IMR-90 (cell line): ENCODE measurements at regions not wholly inside any gene's neighbourhood (a gene's known extent, or its start where the extent isn't known, plus 50 kb on each side); places are given as distances from the start of the nearest gene placed in this dataset.

Experiments used
- ATAC-seq: fragments of 200-7000 bp; cut with Tn5 transposase; 2 replicates; pipeline ENCODE4 v1.9.1; 2020; ENCODE audit warnings: low read depth, mild to moderate bottlenecking, moderate library complexity
- BruUV-seq: library from RNA; stranded (reverse); fragments of 400-500 nt; replicated peaks from 2 replicates; lab custom pipeline; 2021; lab: Mats Ljungman, UMichigan
- CTCF ChIA-PET: fragments of 300-600 bp; formaldehyde crosslinking; extraction: SDS; loops from one replicate; lab custom pipeline; 2021; ENCODE audit warnings: antibody characterized with exemption; lab: Yijun Ruan, JAX
- POLR2A ChIA-PET: fragments of 300-600 bp; sonication (Branson Sonifier 250); formaldehyde crosslinking; loops from one replicate; lab custom pipeline; 2022; ENCODE audit warnings: antibody characterized with exemption; ENCODE audit not compliant: unreplicated experiment; lab: Charles Lee
- DNase-seq: peaks from one replicate; pipeline ENCODE4 v3.0.0; 2013
- H2AFZ ChIP-seq: replicated peaks from 2 replicates; pipeline ENCODE3; 2013; ENCODE audit warnings: low read length, mild to moderate bottlenecking; ENCODE audit not compliant: poor library complexity
- H2AK5ac ChIP-seq: 2 replicates; pipeline ENCODE4 v1.6.1; 2013; ENCODE audit warnings: low read depth, low read length, inconsistent platforms
- H2AK9ac ChIP-seq: replicated peaks from 2 replicates; pipeline ENCODE3; 2013; ENCODE audit warnings: mild to moderate bottlenecking, low read depth, low read length, moderate library complexity; ENCODE audit not compliant: poor library complexity
- H2BK120ac ChIP-seq: 2 replicates; pipeline ENCODE4 v1.6.1; 2013; ENCODE audit warnings: low read depth, low read length, inconsistent platforms
- H2BK15ac ChIP-seq: 3 replicates; pipeline ENCODE4 v1.6.1; 2013; ENCODE audit warnings: low read depth, low read length, inconsistent platforms
- H2BK20ac ChIP-seq: 2 replicates; pipeline ENCODE4 v1.6.1; 2013; ENCODE audit warnings: low read depth, mild to moderate bottlenecking, inconsistent platforms, low read length, moderate library complexity
- H2BK5ac ChIP-seq: 2 replicates; pipeline ENCODE4 v1.6.1; 2013; ENCODE audit warnings: mild to moderate bottlenecking, low read depth, low read length, inconsistent platforms; ENCODE audit not compliant: poor library complexity, severe bottlenecking
- H3K14ac ChIP-seq: replicated peaks from 2 replicates; pipeline ENCODE4 v1.6.1; 2013; ENCODE audit warnings: low read depth, low read length, inconsistent platforms
- H3K18ac ChIP-seq: 2 replicates; pipeline ENCODE4 v1.6.1; 2013; ENCODE audit warnings: low read depth, low read length, control low read depth
- H3K23ac ChIP-seq: 2 replicates; pipeline ENCODE4 v1.6.1; 2013; ENCODE audit warnings: low read depth, low read length, inconsistent platforms
- H3K27ac ChIP-seq: 2 replicates; pipeline ENCODE4 v1.5.1; 2013; ENCODE audit warnings: mild to moderate bottlenecking, control low read depth, low read length; ENCODE audit not compliant: insufficient read depth
- H3K27me3 ChIP-seq: 2 replicates; pipeline ENCODE4 v1.6.1; 2013; ENCODE audit warnings: low read length; ENCODE audit not compliant: control insufficient read depth, insufficient read depth
- H3K36me3 ChIP-seq: 2 replicates; pipeline ENCODE4 v1.6.1; 2013; ENCODE audit warnings: low read length, mixed read lengths; ENCODE audit not compliant: control insufficient read depth, insufficient read depth
- H3K4ac ChIP-seq: 2 replicates; pipeline ENCODE4 v1.6.1; 2013; ENCODE audit warnings: low read depth, low read length, inconsistent platforms
- H3K4me1 ChIP-seq: 2 replicates; pipeline ENCODE4 v1.6.1; 2013; ENCODE audit warnings: low read length, mixed read lengths; ENCODE audit not compliant: control insufficient read depth, insufficient read depth
- H3K4me2 ChIP-seq: 2 replicates; pipeline ENCODE4 v1.6.1; 2013; ENCODE audit warnings: low read depth, mild to moderate bottlenecking, control low read depth, low read length, moderate library complexity
- H3K4me3 ChIP-seq: 2 replicates; pipeline ENCODE4 v1.5.1; 2013; ENCODE audit warnings: low read depth, mild to moderate bottlenecking, control low read depth, low read length, moderate library complexity; ENCODE audit not compliant: insufficient read depth
- H3K56ac ChIP-seq: 2 replicates; pipeline ENCODE4 v1.6.1; 2013; ENCODE audit warnings: low read length, inconsistent platforms; ENCODE audit not compliant: insufficient read depth; ENCODE audit errors: extremely low read depth
- H3K79me1 ChIP-seq, 2 experiments: 2 replicates each; pipeline ENCODE4 v1.6.1; 2013; ENCODE audit warnings: low read length in 2 of 2, inconsistent platforms in 1 of 2, low read depth in 1 of 2
- H3K9ac ChIP-seq: 2 replicates; pipeline ENCODE4 v1.6.1; 2013; ENCODE audit warnings: low read depth, low read length, control low read depth
- H3K9me1 ChIP-seq: 2 replicates; pipeline ENCODE4 v1.6.1; 2013; ENCODE audit warnings: low read length, inconsistent platforms; ENCODE audit not compliant: insufficient read depth
- H3K9me3 ChIP-seq: 2 replicates; pipeline ENCODE4 v1.6.1; 2013; ENCODE audit warnings: low read length; ENCODE audit not compliant: control insufficient read depth, insufficient read depth
- H4K20me1 ChIP-seq: 2 replicates; pipeline ENCODE4 v1.6.1; 2013; ENCODE audit warnings: low read length, inconsistent platforms; ENCODE audit not compliant: insufficient read depth
- H4K5ac ChIP-seq: 2 replicates; pipeline ENCODE4 v1.6.1; 2013; ENCODE audit warnings: mild to moderate bottlenecking, low read depth, low read length, control low read depth
- H4K8ac ChIP-seq, 2 experiments: 2 replicates each; pipeline ENCODE4 v1.6.1; 2013; ENCODE audit warnings: low read depth in 2 of 2, low read length in 2 of 2, control low read depth in 1 of 2, inconsistent platforms in 1 of 2
- H4K91ac ChIP-seq: 2 replicates; pipeline ENCODE4 v1.6.1; 2013; ENCODE audit warnings: low read depth, low read length, inconsistent platforms; ENCODE audit not compliant: insufficient read depth
- BHLHE40 ChIP-seq: fragments of 150-350 bp; IDR thresholded peaks from 2 replicates; pipeline ENCODE4 v1.6.1; 2016; ENCODE audit warnings: mild to moderate bottlenecking, low read depth, low read length
- CEBPB ChIP-seq: IDR thresholded peaks from 2 replicates; pipeline ENCODE4 v1.6.1; 2012; ENCODE audit warnings: low read depth, low read length, improper control_type of control experiment
- CHD1 ChIP-seq: IDR thresholded peaks from 2 replicates; pipeline ENCODE4 v1.6.1; 2012; ENCODE audit warnings: low read depth, low read length, improper control_type of control experiment
- FOS ChIP-seq: fragments of 150-350 bp; IDR thresholded peaks from 2 replicates; pipeline ENCODE4 v1.6.1; 2016; ENCODE audit warnings: low read depth, low read length
- MAFK ChIP-seq: IDR thresholded peaks from 2 replicates; pipeline ENCODE4 v1.6.1; 2012; ENCODE audit warnings: low read depth, low read length, improper control_type of control experiment
- MAZ ChIP-seq: IDR thresholded peaks from 2 replicates; pipeline ENCODE4 v1.6.1; 2012; ENCODE audit warnings: low read depth, mild to moderate bottlenecking, low read length, improper control_type of control experiment, moderate library complexity, borderline replicate concordance
- MXI1 ChIP-seq: IDR thresholded peaks from 2 replicates; pipeline ENCODE4 v1.6.1; 2012; ENCODE audit warnings: low read depth, mild to moderate bottlenecking, low read length, moderate library complexity, borderline replicate concordance
- NFE2L2 ChIP-seq: fragments of 150-350 bp; IDR thresholded peaks from 2 replicates; pipeline ENCODE4 v1.6.1; 2016; ENCODE audit warnings: low read depth, mild to moderate bottlenecking, low read length
- POLR2A ChIP-seq: IDR thresholded peaks from 2 replicates; pipeline ENCODE4 v1.6.1; 2012; ENCODE audit warnings: mild to moderate bottlenecking, low read depth, low read length
- RAD21 ChIP-seq: IDR thresholded peaks from 2 replicates; pipeline ENCODE4 v1.6.1; 2012; ENCODE audit warnings: low read length, improper control_type of control experiment
- RCOR1 ChIP-seq: IDR thresholded peaks from 2 replicates; pipeline ENCODE4 v1.6.1; 2012; ENCODE audit warnings: mild to moderate bottlenecking, low read length, improper control_type of control experiment; ENCODE audit not compliant: insufficient replicate concordance
- RFX5 ChIP-seq: IDR thresholded peaks from 2 replicates; pipeline ENCODE4 v1.8.0; 2012; ENCODE audit warnings: low read depth, mild to moderate bottlenecking, low read length, moderate library complexity
- SMC3 ChIP-seq: fragments of 150-350 bp; IDR thresholded peaks from 2 replicates; pipeline ENCODE4 v1.6.1; 2016; ENCODE audit warnings: low read depth, mild to moderate bottlenecking, antibody characterized with exemption, low read length, moderate library complexity
- WGBS, 2 experiments: methylation state at CpG; one replicate each; pipeline versions ENCODE4 v1.1.5 to v1.1.7; 2013; ENCODE audit warnings: missing lambda C conversion rate in 2 of 2; ENCODE audit not compliant: insufficient read length in 1 of 2; ENCODE audit errors: extremely low coverage in 2 of 2; 5-methylcytosine and 5-hydroxymethylcytosine counted together
- dilution Hi-C: fragments of 300-500 bp; cut with HindIII; formaldehyde crosslinking; loops from one replicate; pipeline ENCODE4 v1.14.3; 2018; ENCODE audit warnings: low sequenced_read_pairs; ENCODE audit not compliant: unreplicated experiment
- in situ Hi-C: fragments of 300-500 bp; cut with MboI; formaldehyde crosslinking; loops from 3 replicates; pipeline ENCODE4 v1.14.3; 2019; ENCODE audit warnings: low sequenced_read_pairs, inconsistent platforms, mixed read lengths
- intact Hi-C: fragments of 100-400 bp; cut with micrococcal nuclease; formaldehyde crosslinking; loops from 2 replicates; pipeline ENCODE4 v1.10.0; 2022
- TF ChIP-seq, protein P1 (sequence below): fragments of 150-350 bp; IDR thresholded peaks from 2 replicates; pipeline ENCODE4 v1.6.1; 2016; ENCODE audit warnings: low read depth, mild to moderate bottlenecking, low read length, moderate library complexity, borderline replicate concordance
- TF ChIP-seq, protein P2 (sequence below): fragments of 150-350 bp; IDR thresholded peaks from 2 replicates; pipeline ENCODE4 v1.6.1; 2017; ENCODE audit warnings: mild to moderate bottlenecking, antibody characterized with exemption, low read length, low read depth
- TF ChIP-seq, protein P3 (sequence below): conservative IDR thresholded peaks from 2 replicates; pipeline ENCODE4 v1.5.1; 2012; ENCODE audit warnings: mild to moderate bottlenecking, low read depth, low read length, improper control_type of control experiment

DNA sequence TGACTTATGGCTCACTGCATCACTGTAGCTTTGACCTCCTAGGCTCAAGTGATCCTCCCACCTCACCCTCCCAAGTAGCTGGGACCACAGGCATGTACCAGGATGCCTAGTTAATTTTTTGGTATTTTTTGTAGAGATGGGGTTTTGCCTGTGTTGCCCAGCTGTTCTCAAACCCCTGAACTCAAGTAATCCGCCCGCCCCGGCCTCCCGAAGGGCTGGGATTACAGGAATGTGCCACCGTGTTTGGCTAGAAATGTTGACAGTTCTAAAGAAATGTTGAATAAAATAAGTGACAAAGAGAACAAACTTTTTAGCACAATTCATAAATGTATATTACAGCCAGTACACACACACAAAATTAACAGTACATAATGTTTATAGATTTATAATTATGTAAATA, 1586.1 kb downstream of the NCAM2 start:
- H3K27me3 ChIP-seq = no peaks in the 10 kb centered on the region
- CTCF ChIA-PET = no interaction called here
- H4K20me1 ChIP-seq = no peaks in the 10 kb centered on the region
- H2AK5ac ChIP-seq = no peak overlapping the region
- dilution Hi-C loops (no loop called here), intact Hi-C loops (no loop called here), in situ Hi-C loops (no loop called here)
- no CpG with 5 or more reads among the region's 5 CpGs for WGBS, 2 experiments
- no peak overlapping the region for H3K27ac ChIP-seq
- no peak overlapping the region for H2AFZ ChIP-seq
- H2BK120ac ChIP-seq = no peak overlapping the region
- H4K8ac ChIP-seq = no peak overlapping the region
- no peak overlapping the region for H4K91ac ChIP-seq
- H2BK20ac ChIP-seq = no peak overlapping the region
- H3K9me3 ChIP-seq = peaks cover 5% of the 10 kb centered on the region; the same call in 1 of the 2 replicates
- no peak for TF ChIP-seq SMC3
- no peak for TF ChIP-seq RCOR1
- TF ChIP-seq CHD1 = no peak
- TF ChIP-seq BHLHE40 = no peak
- TF ChIP-seq, protein P1, sequence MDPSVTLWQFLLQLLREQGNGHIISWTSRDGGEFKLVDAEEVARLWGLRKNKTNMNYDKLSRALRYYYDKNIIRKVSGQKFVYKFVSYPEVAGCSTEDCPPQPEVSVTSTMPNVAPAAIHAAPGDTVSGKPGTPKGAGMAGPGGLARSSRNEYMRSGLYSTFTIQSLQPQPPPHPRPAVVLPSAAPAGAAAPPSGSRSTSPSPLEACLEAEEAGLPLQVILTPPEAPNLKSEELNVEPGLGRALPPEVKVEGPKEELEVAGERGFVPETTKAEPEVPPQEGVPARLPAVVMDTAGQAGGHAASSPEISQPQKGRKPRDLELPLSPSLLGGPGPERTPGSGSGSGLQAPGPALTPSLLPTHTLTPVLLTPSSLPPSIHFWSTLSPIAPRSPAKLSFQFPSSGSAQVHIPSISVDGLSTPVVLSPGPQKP = no peak
- TF ChIP-seq, protein P2, sequence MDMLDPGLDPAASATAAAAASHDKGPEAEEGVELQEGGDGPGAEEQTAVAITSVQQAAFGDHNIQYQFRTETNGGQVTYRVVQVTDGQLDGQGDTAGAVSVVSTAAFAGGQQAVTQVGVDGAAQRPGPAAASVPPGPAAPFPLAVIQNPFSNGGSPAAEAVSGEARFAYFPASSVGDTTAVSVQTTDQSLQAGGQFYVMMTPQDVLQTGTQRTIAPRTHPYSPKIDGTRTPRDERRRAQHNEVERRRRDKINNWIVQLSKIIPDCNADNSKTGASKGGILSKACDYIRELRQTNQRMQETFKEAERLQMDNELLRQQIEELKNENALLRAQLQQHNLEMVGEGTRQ = no peak
- no peak for TF ChIP-seq RFX5
- no peak for TF ChIP-seq CEBPB
- no peak for TF ChIP-seq RAD21
- no peak for TF ChIP-seq FOS
- TF ChIP-seq MAZ = no peak
- TF ChIP-seq NFE2L2 = no peak
- TF ChIP-seq, protein P3, sequence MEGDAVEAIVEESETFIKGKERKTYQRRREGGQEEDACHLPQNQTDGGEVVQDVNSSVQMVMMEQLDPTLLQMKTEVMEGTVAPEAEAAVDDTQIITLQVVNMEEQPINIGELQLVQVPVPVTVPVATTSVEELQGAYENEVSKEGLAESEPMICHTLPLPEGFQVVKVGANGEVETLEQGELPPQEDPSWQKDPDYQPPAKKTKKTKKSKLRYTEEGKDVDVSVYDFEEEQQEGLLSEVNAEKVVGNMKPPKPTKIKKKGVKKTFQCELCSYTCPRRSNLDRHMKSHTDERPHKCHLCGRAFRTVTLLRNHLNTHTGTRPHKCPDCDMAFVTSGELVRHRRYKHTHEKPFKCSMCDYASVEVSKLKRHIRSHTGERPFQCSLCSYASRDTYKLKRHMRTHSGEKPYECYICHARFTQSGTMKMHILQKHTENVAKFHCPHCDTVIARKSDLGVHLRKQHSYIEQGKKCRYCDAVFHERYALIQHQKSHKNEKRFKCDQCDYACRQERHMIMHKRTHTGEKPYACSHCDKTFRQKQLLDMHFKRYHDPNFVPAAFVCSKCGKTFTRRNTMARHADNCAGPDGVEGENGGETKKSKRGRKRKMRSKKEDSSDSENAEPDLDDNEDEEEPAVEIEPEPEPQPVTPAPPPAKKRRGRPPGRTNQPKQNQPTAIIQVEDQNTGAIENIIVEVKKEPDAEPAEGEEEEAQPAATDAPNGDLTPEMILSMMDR = no peak
- no peak for TF ChIP-seq POLR2A
- no peak for TF ChIP-seq MAFK
- TF ChIP-seq MXI1 = no peak
- no peak overlapping the region for H3K23ac ChIP-seq
- no peak overlapping the region for H2AK9ac ChIP-seq
- H3K56ac ChIP-seq = no peak overlapping the region
- no TSS peak for BruUV-seq
- POLR2A ChIA-PET = no interaction called here
- no peaks in the 10 kb centered on the region for H3K36me3 ChIP-seq
- no peaks in the 10 kb centered on the region for H3K79me1 ChIP-seq
- DNase-seq (no peak), ATAC-seq (no peak)
- no peak overlapping the region for H3K4ac ChIP-seq
- H3K4me1 ChIP-seq = no peaks in the 10 kb centered on the region
- H4K5ac ChIP-seq = no peak overlapping the region
- no peak overlapping the region for H2BK5ac ChIP-seq
- H2BK15ac ChIP-seq = no peak overlapping the region
- no peaks in the 10 kb centered on the region for H3K9me1 ChIP-seq
- no peak overlapping the region for H3K9ac ChIP-seq
- H3K14ac ChIP-seq = no peak overlapping the region
- H3K4me3 ChIP-seq = no peak overlapping the region
- no peak overlapping the region for H3K4me2 ChIP-seq
- H3K18ac ChIP-seq = no peak overlapping the region
